HCT116 (cell line): ENCODE measurements at regions not wholly inside any gene's neighbourhood (a gene's known extent, or its start where the extent isn't known, plus 50 kb on each side); places are given as distances from the start of the nearest gene placed in this dataset.
"Not testable (repeated sequence)": the region's sequence is repeated elsewhere in the genome, so short reads cannot be mapped to it uniquely, and the experiment has no call there.

Experiments used
- ATAC-seq: fragments of 200-7000 bp; cut with Tn5 transposase; 2 replicates; pipeline ENCODE4 v1.9.1; 2020; ENCODE audit warnings: mild to moderate bottlenecking, moderate library complexity
- BruUV-seq: library from RNA; stranded (reverse); fragments of 400-500 nt; replicated peaks from 2 replicates; lab custom pipeline; 2021; lab: Mats Ljungman, UMichigan
- CTCF ChIA-PET: fragments of 300-600 bp; sonication (Branson Sonifier 250); formaldehyde crosslinking; loops from one replicate; lab custom pipeline; 2021; ENCODE audit warnings: antibody characterized with exemption; lab: Charles Lee
- POLR2A ChIA-PET: fragments of 300-600, 350-600 bp; sonication (Branson Sonifier 250); formaldehyde crosslinking; loops from one replicate; lab custom pipeline; 2021; ENCODE audit warnings: antibody characterized with exemption; lab: Charles Lee
- RAD21 ChIA-PET, 2 experiments: fragments of 300-600 bp; sonication (Branson Sonifier 250); formaldehyde crosslinking; loops; one replicate each; lab custom pipeline; 2023; ENCODE audit warnings: low total read pairs in 2 of 2; ENCODE audit not compliant: uncharacterized antibody in 2 of 2, unreplicated experiment in 2 of 2, low non-redundant PET in 1 of 2; lab: Charles Lee
- DNase-seq: peaks from one replicate; pipeline ENCODE4 v3.0.0-alpha.2; 2010; ENCODE audit warnings: low read depth, low spot score
- H2AFZ ChIP-seq: fragments of 200-600 bp; shearing (Covaris generic), sonication (generic); 2 replicates; pipeline ENCODE4 v1.6.1; 2017; ENCODE audit warnings: low read depth, mixed run types, mixed read lengths, antibody characterized with exemption, low read length; ENCODE audit not compliant: poor library complexity, severe bottlenecking
- H3K27ac ChIP-seq: 2 replicates; pipeline ENCODE4 v1.5.1; 2012; ENCODE audit warnings: low read depth, low read length
- H3K27me3 ChIP-seq: fragments of 200-600 bp; sonication (generic); 2 replicates; pipeline ENCODE4 v1.6.1; 2016; ENCODE audit warnings: mixed run types, low read length, mixed read lengths; ENCODE audit not compliant: insufficient read depth
- H3K36me3 ChIP-seq, 2 experiments: fragments of 200-500 bp in 1 of 2; fragments of 200-600 bp in 1 of 2; sonication (Bioruptor generic) in 1 of 2; sonication (generic) in 1 of 2; 2 replicates each; pipeline versions ENCODE4 v1.5.1 to v1.6.1; 2014 to 2016; ENCODE audit warnings: low read length in 2 of 2, inconsistent platforms in 1 of 2, mixed read lengths in 1 of 2, mixed run types in 1 of 2; ENCODE audit not compliant: insufficient read depth in 2 of 2, control insufficient read depth in 1 of 2
- H3K4me1 ChIP-seq, 2 experiments: fragments of 200-600 bp in 1 of 2; sonication (generic) in 1 of 2; 2 replicates each; pipeline versions ENCODE4 v1.5.1 to v1.6.1; 2012 to 2017; ENCODE audit warnings: low read length in 2 of 2, inconsistent platforms in 1 of 2, mild to moderate bottlenecking in 1 of 2, mixed read lengths in 1 of 2, mixed run types in 1 of 2, moderate library complexity in 1 of 2; ENCODE audit not compliant: insufficient read depth in 2 of 2, control insufficient read depth in 1 of 2
- H3K4me2 ChIP-seq: fragments of 200-600 bp; sonication (generic); 2 replicates; pipeline ENCODE4 v1.6.1; 2017; ENCODE audit warnings: mixed run types, low read length, mixed read lengths
- H3K4me3 ChIP-seq, 2 experiments: fragments of 200-600 bp in 1 of 2; sonication (generic) in 1 of 2; replicated peaks in 1 of 2; 2 replicates each; pipeline ENCODE4 v1.5.1; 2011 to 2016; ENCODE audit warnings: low read length in 2 of 2, control low read depth in 1 of 2, low read depth in 1 of 2, mild to moderate bottlenecking in 1 of 2, mixed read lengths in 1 of 2, mixed run types in 1 of 2
- H3K79me2 ChIP-seq: fragments of 200-600 bp; sonication (generic); 2 replicates; pipeline ENCODE4 v1.6.1; 2017; ENCODE audit warnings: mild to moderate bottlenecking, mixed run types, low read length, moderate library complexity, mixed read lengths; ENCODE audit not compliant: insufficient read depth
- H3K9ac ChIP-seq: fragments of 200-600 bp; sonication (generic); 2 replicates; pipeline ENCODE4 v1.6.1; 2016; ENCODE audit warnings: low read length, mixed read lengths
- H3K9me2 ChIP-seq: fragments of 200-600 bp; sonication (generic), shearing (Covaris generic); 2 replicates; pipeline ENCODE4 v1.6.1; 2017; ENCODE audit warnings: mixed run types, mild to moderate bottlenecking, moderate library complexity; ENCODE audit not compliant: insufficient read depth
- H3K9me3 ChIP-seq, 2 experiments: fragments of 200-500 bp in 1 of 2; fragments of 200-600 bp in 1 of 2; sonication (Bioruptor generic) in 1 of 2; sonication (generic) in 1 of 2; 2 replicates each; pipeline ENCODE4 v1.6.1; 2014 to 2017; ENCODE audit warnings: low read length in 2 of 2, mixed read lengths in 2 of 2, inconsistent platforms in 1 of 2, low read depth in 1 of 2, mild to moderate bottlenecking in 1 of 2, mixed run types in 1 of 2, moderate library complexity in 1 of 2; ENCODE audit not compliant: control insufficient read depth in 1 of 2, insufficient read depth in 1 of 2
- H4K20me1 ChIP-seq: fragments of 200-600 bp; sonication (generic), shearing (Covaris generic); 2 replicates; pipeline ENCODE4 v1.6.1; 2017; ENCODE audit warnings: mixed run types, mild to moderate bottlenecking, moderate library complexity; ENCODE audit not compliant: insufficient read depth
- CBX3 ChIP-seq: IDR thresholded peaks from 2 replicates; pipeline ENCODE4 v1.6.1; 2012; ENCODE audit warnings: low read depth
- MAX ChIP-seq: IDR thresholded peaks from 2 replicates; pipeline ENCODE4 v1.6.1; 2012
- RAD21 ChIP-seq: IDR thresholded peaks from 2 replicates; pipeline ENCODE4 v1.6.1; 2012; ENCODE audit warnings: low read depth, mild to moderate bottlenecking
- SIN3A ChIP-seq: IDR thresholded peaks from 2 replicates; pipeline ENCODE4 v1.6.1; 2012; ENCODE audit warnings: low read depth
- ZNF274 ChIP-seq: fragments of 200-500 bp; sonication (Bioruptor generic); IDR thresholded peaks from 2 replicates; pipeline ENCODE4 v1.6.1; 2014; ENCODE audit warnings: mild to moderate bottlenecking, low read depth, low read length, inconsistent platforms
- intact Hi-C: fragments of 100-400 bp; cut with micrococcal nuclease; formaldehyde crosslinking; loops from 2 replicates; pipeline ENCODE4 v1.10.0; 2022

- BruUV-seq, CTCF ChIA-PET, H3K79me2 ChIP-seq, POLR2A ChIA-PET, H3K9ac ChIP-seq, H3K27me3 ChIP-seq, H3K4me1 ChIP-seq, H3K36me3 ChIP-seq, H4K20me1 ChIP-seq, H3K9me2 ChIP-seq, ATAC-seq, H3K9me3 ChIP-seq, H2AFZ ChIP-seq, DNase-seq, H3K4me3 ChIP-seq, intact Hi-C loops, RAD21 ChIA-PET, H3K27ac ChIP-seq, H3K4me2 ChIP-seq: not testable (repeated sequence)
These were observed 59.6 kb upstream of the DMRTB1 start for GRCh38 chr1:53399370-53400133.

- no peaks in the 10 kb centered on the region for H3K27me3 ChIP-seq
- TF ChIP-seq RAD21: no peak
- no peak for TF ChIP-seq MAX
- TF ChIP-seq ZNF274: no peak
- no peak for TF ChIP-seq SIN3A
- no peak for TF ChIP-seq CBX3
- RAD21 ChIA-PET: no interaction called here
These were observed 58.2 kb upstream of the DMRTB1 start for GRCh38 chr1:53400761-53401674.

More at GRCh38 chr1:53400761-53401674, 58.2 kb upstream of the DMRTB1 start:
- DNase-seq: no peak
- H3K4me3 ChIP-seq: no peak overlapping the region
- no peaks in the 10 kb centered on the region for H3K79me2 ChIP-seq
- BruUV-seq: no TSS peak
- no peaks in the 10 kb centered on the region for H3K4me1 ChIP-seq
- H3K9ac ChIP-seq: no peak overlapping the region
- H4K20me1 ChIP-seq: no peaks in the 10 kb centered on the region
- H3K9me2 ChIP-seq: no peaks in the 10 kb centered on the region
- H3K36me3 ChIP-seq: no peaks in the 10 kb centered on the region
- intact Hi-C loops: no loop called here
- CTCF ChIA-PET: no interaction called here
- no peaks in the 10 kb centered on the region for H3K9me3 ChIP-seq
- POLR2A ChIA-PET: no interaction called here
- no peak for ATAC-seq
- H3K4me2 ChIP-seq: no peak overlapping the region
- H2AFZ ChIP-seq: no peak overlapping the region
- no peak overlapping the region for H3K27ac ChIP-seq
